ENCODE measurements at regions not wholly inside any gene's neighbourhood (a gene's known extent, or its start where the extent isn't known, plus 50 kb on each side); places are given as distances from the start of the nearest gene placed in this dataset.
"Not testable (repeated sequence)": the region's sequence is repeated elsewhere in the genome, so short reads cannot be mapped to it uniquely, and the experiment has no call there.

DNA sequence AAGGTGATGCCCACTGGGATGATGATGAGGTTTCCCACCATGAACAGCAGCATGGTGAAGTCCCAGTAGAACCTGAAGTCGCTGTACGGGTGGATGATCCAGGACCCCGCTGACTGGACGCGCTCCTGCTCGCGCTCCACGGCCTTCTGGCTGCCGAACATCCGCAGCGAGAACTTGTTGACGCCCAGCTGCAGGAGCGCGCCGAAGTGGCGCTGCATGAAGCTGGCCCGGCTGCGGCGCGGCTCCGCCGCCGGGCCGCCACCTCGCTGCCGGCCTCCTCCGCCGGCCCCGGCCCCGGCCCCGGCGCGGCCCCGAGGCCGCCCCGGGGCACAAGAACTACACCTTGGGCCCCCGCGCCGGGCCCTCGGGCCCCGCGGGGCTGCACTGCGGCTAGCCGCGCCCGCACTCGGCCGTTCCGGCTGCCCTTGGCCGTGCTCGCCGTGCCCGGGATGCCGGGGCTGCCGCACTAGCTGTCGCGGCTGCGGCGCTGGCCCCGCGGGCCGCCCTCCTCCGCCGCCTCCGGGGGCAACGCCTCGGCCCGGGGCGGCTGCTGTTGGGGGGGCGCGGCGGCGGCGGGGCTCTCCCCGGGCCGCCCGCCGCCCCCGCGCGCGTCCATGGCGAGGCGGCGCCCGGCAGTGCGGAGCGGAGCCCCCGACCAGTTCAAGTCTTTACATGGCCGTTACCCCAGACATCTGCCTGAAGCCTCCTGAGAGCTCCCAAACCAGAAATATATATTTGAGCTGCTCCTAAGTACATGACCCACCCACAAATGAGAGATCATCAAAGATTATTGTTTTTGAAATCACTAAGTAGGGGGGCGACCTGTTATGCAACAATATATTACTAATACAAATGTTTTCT lies 87.8 kb downstream of the GOLGA8K start:
- H3K79me2 ChIP-seq (ENCODE audit: low read length); H3K9me2 ChIP-seq (replicated peaks; ENCODE audit: low read length); H3K4me2 ChIP-seq (ENCODE audit: low read length); H3K27me3 ChIP-seq (ENCODE audit: low read length); ATAC-seq; DNase-seq; H3K4me3 ChIP-seq (ENCODE audit: low read length); H3F3A ChIP-seq (ENCODE audit: low read length, unreplicated experiment); BruUV-seq (replicated peaks); H3K36me3 ChIP-seq (ENCODE audit: low read depth, low read length); H3K4me1 ChIP-seq (ENCODE audit: insufficient read depth, low read length); H2AFZ ChIP-seq (ENCODE audit: low read length); H4K20me1 ChIP-seq (ENCODE audit: low read length); POLR2A ChIA-PET (ENCODE audit: unreplicated experiment); H3K27ac ChIP-seq (ENCODE audit: low read length); intact Hi-C loops (cut with micrococcal nuclease); H3K9me3 ChIP-seq (ENCODE audit: low read length); CTCF ChIA-PET; H3K9ac ChIP-seq (ENCODE audit: low read length): not testable (repeated sequence)

GRCh38 chr15:32313446-32314209 lies 89.5 kb downstream of the GOLGA8K start:
- H3F3A ChIP-seq (ENCODE audit: low read length, unreplicated experiment); DNase-seq; H4K20me1 ChIP-seq (ENCODE audit: low read length); H3K4me3 ChIP-seq (ENCODE audit: low read length); H3K9me3 ChIP-seq (ENCODE audit: low read length); H3K9ac ChIP-seq (ENCODE audit: low read length); H2AFZ ChIP-seq (ENCODE audit: low read length); H3K27me3 ChIP-seq (ENCODE audit: low read length); H3K4me1 ChIP-seq (ENCODE audit: insufficient read depth, low read length); H3K4me2 ChIP-seq (ENCODE audit: low read length); H3K36me3 ChIP-seq (ENCODE audit: low read depth, low read length); intact Hi-C loops (cut with micrococcal nuclease); CTCF ChIA-PET; H3K27ac ChIP-seq (ENCODE audit: low read length); H3K9me2 ChIP-seq (replicated peaks; ENCODE audit: low read length); ATAC-seq; H3K79me2 ChIP-seq (ENCODE audit: low read length); POLR2A ChIA-PET (ENCODE audit: unreplicated experiment); BruUV-seq (replicated peaks): not testable (repeated sequence)

- H3K9ac ChIP-seq (ENCODE audit: low read length); POLR2A ChIA-PET (ENCODE audit: unreplicated experiment); H3K9me3 ChIP-seq (ENCODE audit: low read length); H3K27me3 ChIP-seq (ENCODE audit: low read length); H3K4me2 ChIP-seq (ENCODE audit: low read length); H2AFZ ChIP-seq (ENCODE audit: low read length); DNase-seq; intact Hi-C loops (cut with micrococcal nuclease); H3F3A ChIP-seq (ENCODE audit: low read length, unreplicated experiment); H3K36me3 ChIP-seq (ENCODE audit: low read depth, low read length); H3K4me3 ChIP-seq (ENCODE audit: low read length); ATAC-seq; CTCF ChIA-PET; H3K79me2 ChIP-seq (ENCODE audit: low read length); H4K20me1 ChIP-seq (ENCODE audit: low read length); BruUV-seq (replicated peaks); H3K27ac ChIP-seq (ENCODE audit: low read length); H3K9me2 ChIP-seq (replicated peaks; ENCODE audit: low read length); H3K4me1 ChIP-seq (ENCODE audit: insufficient read depth, low read length): not testable (repeated sequence)
Measured at GRCh38 chr15:32312721-32313120, 90.4 kb downstream of the GOLGA8K start.

DNA sequence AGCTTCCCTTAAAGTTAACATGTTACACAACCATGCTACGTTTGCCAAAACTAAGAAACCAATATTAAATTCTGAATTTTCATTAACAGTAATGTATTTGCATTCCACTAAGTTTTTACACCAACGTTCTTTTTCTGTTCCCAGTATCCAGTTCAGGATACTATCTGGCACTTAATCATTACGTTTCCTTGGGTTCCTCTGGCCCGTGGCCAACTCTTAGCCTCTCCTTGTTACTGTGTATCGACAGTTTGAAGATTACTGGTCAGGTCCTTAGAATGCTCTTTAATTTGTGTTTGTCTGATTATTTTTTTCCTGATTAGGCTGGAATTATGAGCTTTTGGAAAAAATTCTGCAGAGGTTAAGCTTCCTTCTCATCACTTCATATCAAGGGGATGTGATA lies 95.5 kb downstream of the GOLGA8K start:
- ATAC-seq; CTCF ChIA-PET; POLR2A ChIA-PET (ENCODE audit: unreplicated experiment); H3K4me2 ChIP-seq (ENCODE audit: low read length); H3K79me2 ChIP-seq (ENCODE audit: low read length); H3K27ac ChIP-seq (ENCODE audit: low read length); intact Hi-C loops (cut with micrococcal nuclease); H3K9me2 ChIP-seq (replicated peaks; ENCODE audit: low read length); H4K20me1 ChIP-seq (ENCODE audit: low read length); DNase-seq; H3K4me3 ChIP-seq (ENCODE audit: low read length); H3F3A ChIP-seq (ENCODE audit: low read length, unreplicated experiment); H3K9me3 ChIP-seq (ENCODE audit: low read length); H2AFZ ChIP-seq (ENCODE audit: low read length); BruUV-seq (replicated peaks); H3K9ac ChIP-seq (ENCODE audit: low read length); H3K27me3 ChIP-seq (ENCODE audit: low read length); H3K4me1 ChIP-seq (ENCODE audit: insufficient read depth, low read length); H3K36me3 ChIP-seq (ENCODE audit: low read depth, low read length): not testable (repeated sequence)

- intact Hi-C loops (cut with micrococcal nuclease); H3K9me3 ChIP-seq (ENCODE audit: low read length); DNase-seq; H3K4me3 ChIP-seq (ENCODE audit: low read length); H4K20me1 ChIP-seq (ENCODE audit: low read length); H3K27me3 ChIP-seq (ENCODE audit: low read length); BruUV-seq (replicated peaks); POLR2A ChIA-PET (ENCODE audit: unreplicated experiment); CTCF ChIA-PET; H3F3A ChIP-seq (ENCODE audit: low read length, unreplicated experiment); H3K9me2 ChIP-seq (replicated peaks; ENCODE audit: low read length); H3K9ac ChIP-seq (ENCODE audit: low read length); H3K4me2 ChIP-seq (ENCODE audit: low read length); H3K4me1 ChIP-seq (ENCODE audit: insufficient read depth, low read length); H3K79me2 ChIP-seq (ENCODE audit: low read length); H3K27ac ChIP-seq (ENCODE audit: low read length); H2AFZ ChIP-seq (ENCODE audit: low read length); H3K36me3 ChIP-seq (ENCODE audit: low read depth, low read length): not testable (repeated sequence)
- peak; percentile 91 for ATAC-seq
Measured at GRCh38 chr15:32276200-32276830, 126.8 kb downstream of the GOLGA8K start.

DNA sequence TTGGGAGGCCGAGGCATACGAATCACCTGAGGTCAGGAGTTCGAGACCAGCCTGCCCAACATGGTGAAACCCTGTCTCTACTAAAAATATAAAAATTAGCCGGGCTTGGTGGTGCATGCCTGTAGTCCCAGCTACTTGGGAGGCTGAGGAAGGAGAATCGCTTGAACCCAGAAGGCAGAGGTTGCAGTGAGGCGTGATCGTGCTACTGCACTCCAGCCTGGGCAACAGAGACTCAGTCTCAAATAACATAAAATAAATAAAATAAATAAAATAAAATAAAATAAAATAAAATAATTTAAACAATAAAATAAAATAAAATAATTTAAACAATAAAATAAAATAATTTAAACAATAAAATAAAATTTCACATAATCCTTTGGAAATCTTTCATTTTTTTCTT lies 149.1 kb downstream of the GOLGA8K start:
- H3K36me3 ChIP-seq (ENCODE audit: low read depth, low read length); H3K9me3 ChIP-seq (ENCODE audit: low read length); BruUV-seq (replicated peaks); H3K27ac ChIP-seq (ENCODE audit: low read length); ATAC-seq; H3K4me1 ChIP-seq (ENCODE audit: insufficient read depth, low read length); H4K20me1 ChIP-seq (ENCODE audit: low read length); H3K4me3 ChIP-seq (ENCODE audit: low read length); DNase-seq; H3K9me2 ChIP-seq (replicated peaks; ENCODE audit: low read length); H3K79me2 ChIP-seq (ENCODE audit: low read length); POLR2A ChIA-PET (ENCODE audit: unreplicated experiment); CTCF ChIA-PET; H3K27me3 ChIP-seq (ENCODE audit: low read length); H3K4me2 ChIP-seq (ENCODE audit: low read length); H3F3A ChIP-seq (ENCODE audit: low read length, unreplicated experiment); intact Hi-C loops (cut with micrococcal nuclease); H3K9ac ChIP-seq (ENCODE audit: low read length); H2AFZ ChIP-seq (ENCODE audit: low read length): not testable (repeated sequence)

Measured in PC-3 (cell line).